SU-DHL-6 (cell line): ENCODE measurements at regions not wholly inside any gene's neighbourhood (a gene's known extent, or its start where the extent isn't known, plus 50 kb on each side); places are given as distances from the start of the nearest gene placed in this dataset.

Experiments
- EZH2phosphoT487 ChIP-seq: fragments of 200-600 bp; sonication (generic), shearing (Covaris generic); conservative IDR thresholded peaks from 2 replicates; pipeline ENCODE4 v1.6.1; 2018; ENCODE audit warnings: mild to moderate bottlenecking, antibody characterized with exemption, low read length, moderate library complexity, mixed read lengths
- TF ChIP-seq, protein P1 (sequence below): fragments of 200-600 bp; sonication (generic); IDR thresholded peaks from one replicate; pipeline ENCODE4 v1.5.1; 2017; ENCODE audit warnings: antibody characterized with exemption, mild to moderate bottlenecking, low read length, moderate library complexity; ENCODE audit not compliant: insufficient read depth, poor library complexity, severe bottlenecking

GRCh38 chr3:62987721-62988120, 112.5 kb upstream of the CADPS start:
- TF ChIP-seq, protein P1, sequence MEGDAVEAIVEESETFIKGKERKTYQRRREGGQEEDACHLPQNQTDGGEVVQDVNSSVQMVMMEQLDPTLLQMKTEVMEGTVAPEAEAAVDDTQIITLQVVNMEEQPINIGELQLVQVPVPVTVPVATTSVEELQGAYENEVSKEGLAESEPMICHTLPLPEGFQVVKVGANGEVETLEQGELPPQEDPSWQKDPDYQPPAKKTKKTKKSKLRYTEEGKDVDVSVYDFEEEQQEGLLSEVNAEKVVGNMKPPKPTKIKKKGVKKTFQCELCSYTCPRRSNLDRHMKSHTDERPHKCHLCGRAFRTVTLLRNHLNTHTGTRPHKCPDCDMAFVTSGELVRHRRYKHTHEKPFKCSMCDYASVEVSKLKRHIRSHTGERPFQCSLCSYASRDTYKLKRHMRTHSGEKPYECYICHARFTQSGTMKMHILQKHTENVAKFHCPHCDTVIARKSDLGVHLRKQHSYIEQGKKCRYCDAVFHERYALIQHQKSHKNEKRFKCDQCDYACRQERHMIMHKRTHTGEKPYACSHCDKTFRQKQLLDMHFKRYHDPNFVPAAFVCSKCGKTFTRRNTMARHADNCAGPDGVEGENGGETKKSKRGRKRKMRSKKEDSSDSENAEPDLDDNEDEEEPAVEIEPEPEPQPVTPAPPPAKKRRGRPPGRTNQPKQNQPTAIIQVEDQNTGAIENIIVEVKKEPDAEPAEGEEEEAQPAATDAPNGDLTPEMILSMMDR: no peak
- TF ChIP-seq EZH2phosphoT487: no peak
